H9 (cell line): ENCODE measurements at regions not wholly inside any gene's neighbourhood (a gene's known extent, or its start where the extent isn't known, plus 50 kb on each side); places are given as distances from the start of the nearest gene placed in this dataset.
"Not testable (repeated sequence)": the region's sequence is repeated elsewhere in the genome, so short reads cannot be mapped to it uniquely, and the experiment has no call there.

Experiments
- DNase-seq: peaks from one replicate; pipeline ENCODE4 v3.0.0-alpha.2; 2017
- H2AFZ ChIP-seq: one replicate; pipeline ENCODE4 v1.6.1; 2013; ENCODE audit warnings: mild to moderate bottlenecking, low read length, control low read depth, moderate library complexity
- H2AK5ac ChIP-seq: 2 replicates; pipeline ENCODE4 v1.6.1; 2013; ENCODE audit warnings: low read length, control low read depth, mixed read lengths; ENCODE audit not compliant: insufficient read length
- H2BK120ac ChIP-seq: one replicate; pipeline ENCODE4 v1.6.1; 2013; ENCODE audit warnings: low read depth, mild to moderate bottlenecking, low read length, control low read depth, inconsistent platforms; ENCODE audit not compliant: poor library complexity, severe bottlenecking
- H2BK12ac ChIP-seq: 2 replicates; pipeline ENCODE4 v1.6.1; 2013; ENCODE audit warnings: low read length, control low read depth, mixed read lengths, low read depth; ENCODE audit not compliant: insufficient read length
- H2BK15ac ChIP-seq: 2 replicates; pipeline ENCODE4 v1.6.1; 2013; ENCODE audit warnings: low read depth, low read length, control low read depth
- H2BK20ac ChIP-seq: one replicate; pipeline ENCODE4 v1.6.1; 2013; ENCODE audit warnings: low read depth, mild to moderate bottlenecking, low read length, control low read depth, inconsistent platforms; ENCODE audit not compliant: poor library complexity, severe bottlenecking
- H2BK5ac ChIP-seq: 2 replicates; pipeline ENCODE4 v1.6.1; 2013; ENCODE audit warnings: low read length, control low read depth, mixed read lengths; ENCODE audit not compliant: insufficient read length
- H3K14ac ChIP-seq: 2 replicates; pipeline ENCODE4 v1.6.1; 2013; ENCODE audit warnings: low read length, control low read depth; ENCODE audit not compliant: insufficient read depth
- H3K18ac ChIP-seq: 2 replicates; pipeline ENCODE4 v1.6.1; 2013; ENCODE audit warnings: low read depth, mild to moderate bottlenecking, mixed read lengths, low read length, control low read depth; ENCODE audit not compliant: insufficient read length
- H3K23ac ChIP-seq: 2 replicates; pipeline ENCODE4 v1.6.1; 2013; ENCODE audit warnings: low read length, control low read depth, mixed read lengths, low read depth; ENCODE audit not compliant: insufficient read length
- H3K23me2 ChIP-seq: 2 replicates; pipeline ENCODE4 v1.6.1; 2013; ENCODE audit warnings: low read depth, mild to moderate bottlenecking, mixed read lengths, low read length, control low read depth; ENCODE audit not compliant: insufficient read length, poor library complexity, severe bottlenecking
- H3K27ac ChIP-seq: 2 replicates; pipeline ENCODE4 v1.5.1; 2013; ENCODE audit warnings: low read length, control low read depth, mixed read lengths, low read depth; ENCODE audit not compliant: insufficient read length
- H3K27me3 ChIP-seq: 2 replicates; pipeline ENCODE4 v1.6.1; 2013; ENCODE audit warnings: low read length, control low read depth, inconsistent platforms; ENCODE audit not compliant: insufficient read depth
- H3K4ac ChIP-seq: 2 replicates; pipeline ENCODE4 v1.6.1; 2013; ENCODE audit warnings: low read depth, mild to moderate bottlenecking, control low read depth, inconsistent platforms, low read length, moderate library complexity
- H3K4me1 ChIP-seq: 2 replicates; pipeline ENCODE4 v1.6.1; 2013; ENCODE audit warnings: low read length, control low read depth, inconsistent platforms; ENCODE audit not compliant: insufficient read depth
- H3K4me2 ChIP-seq: 2 replicates; pipeline ENCODE4 v1.6.1; 2013; ENCODE audit warnings: low read length, control low read depth, mixed read lengths; ENCODE audit not compliant: insufficient read length, insufficient read depth
- H3K56ac ChIP-seq: 2 replicates; pipeline ENCODE4 v1.6.1; 2013; ENCODE audit warnings: low read depth, mild to moderate bottlenecking, mixed read lengths, low read length, control low read depth; ENCODE audit not compliant: insufficient read length
- H3K79me1 ChIP-seq: 2 replicates; pipeline ENCODE4 v1.6.1; 2013; ENCODE audit warnings: low read depth, mild to moderate bottlenecking, moderate library complexity, low read length, control low read depth, inconsistent platforms; ENCODE audit not compliant: insufficient read depth, poor library complexity, severe bottlenecking
- H3K79me2 ChIP-seq: 2 replicates; pipeline ENCODE4 v1.6.1; 2013; ENCODE audit warnings: low read length, control low read depth, inconsistent platforms; ENCODE audit not compliant: insufficient read depth
- H3K9ac ChIP-seq: 2 replicates; pipeline ENCODE4 v1.6.1; 2013; ENCODE audit warnings: low read length, control low read depth, mixed read lengths; ENCODE audit not compliant: insufficient read length; ENCODE audit errors: extremely low read depth
- H3K9me3 ChIP-seq: one replicate; pipeline ENCODE4 v1.6.1; 2013; ENCODE audit warnings: low read depth, low read length, inconsistent platforms; ENCODE audit not compliant: control insufficient read depth
- H3T11ph ChIP-seq: one replicate; pipeline ENCODE4 v1.6.1; 2013; ENCODE audit warnings: mild to moderate bottlenecking, low read length, control low read depth, inconsistent platforms
- H4K20me1 ChIP-seq: one replicate; pipeline ENCODE4 v1.6.1; 2013; ENCODE audit not compliant: control insufficient read depth, insufficient read length, insufficient read depth
- H4K5ac ChIP-seq: 2 replicates; pipeline ENCODE4 v1.6.1; 2013; ENCODE audit warnings: low read depth, mild to moderate bottlenecking, mixed read lengths, low read length, control low read depth; ENCODE audit not compliant: insufficient read length
- H4K8ac ChIP-seq: replicated peaks from 2 replicates; pipeline ENCODE4 v1.6.1; 2013; ENCODE audit warnings: low read length, control low read depth, mixed read lengths, low read depth; ENCODE audit not compliant: insufficient read length
- H4K91ac ChIP-seq: 2 replicates; pipeline ENCODE4 v1.6.1; 2013; ENCODE audit warnings: low read depth, mild to moderate bottlenecking, moderate library complexity, mixed read lengths, low read length, control low read depth; ENCODE audit not compliant: insufficient read length
- H3K27ac Mint-ChIP-seq, 3 experiments: 2 replicates in 2 of 3; 3 replicates in 1 of 3; pipeline ENCODE4 v1.8.0; 2020 to 2021; ENCODE audit warnings: mixed read lengths in 3 of 3, mild to moderate bottlenecking in 1 of 3, moderate library complexity in 1 of 3
- H3K27me3 Mint-ChIP-seq: 2 replicates; pipeline ENCODE4 v1.8.0; 2021; ENCODE audit warnings: low read depth, mild to moderate bottlenecking, moderate library complexity, mixed read lengths
- H3K36me3 Mint-ChIP-seq, 3 experiments: 2 replicates in 2 of 3; 3 replicates in 1 of 3; pipeline ENCODE4 v1.8.0; 2020 to 2021; ENCODE audit warnings: low read depth in 3 of 3, mixed read lengths in 3 of 3; ENCODE audit not compliant: insufficient read depth in 1 of 3
- H3K4me1 Mint-ChIP-seq, 2 experiments: 2 replicates each; pipeline ENCODE4 v1.8.0; 2020; ENCODE audit warnings: mixed read lengths in 2 of 2
- H3K4me3 Mint-ChIP-seq, 2 experiments: 2 replicates in 1 of 2; 3 replicates in 1 of 2; pipeline ENCODE4 v1.8.0; 2020 to 2021; ENCODE audit warnings: mild to moderate bottlenecking in 2 of 2, mixed read lengths in 2 of 2, moderate library complexity in 1 of 2
- H3K9me3 Mint-ChIP-seq, 2 experiments: 2 replicates in 1 of 2; 3 replicates in 1 of 2; pipeline ENCODE4 v1.8.0; 2020; ENCODE audit warnings: mild to moderate bottlenecking in 2 of 2, mixed read lengths in 2 of 2, moderate library complexity in 1 of 2
- WGBS: extraction: QIAGEN DNeasy Blood & Tissue Kit; methylation state at CpG from one replicate; pipeline ENCODE4 v1.1.7; 2013; ENCODE audit warnings: missing lambda C conversion rate, low lambda C conversion rate, mixed read lengths; ENCODE audit not compliant: insufficient read length; ENCODE audit errors: extremely low coverage; 5-methylcytosine and 5-hydroxymethylcytosine counted together
- TF ChIP-seq, protein P1 (sequence below): fragments of 200-600 bp; sonication (generic); conservative IDR thresholded peaks from 3 replicates; pipeline ENCODE4 v1.8.0; 2021; ENCODE audit warnings: antibody characterized with exemption, mild to moderate bottlenecking

DNA sequence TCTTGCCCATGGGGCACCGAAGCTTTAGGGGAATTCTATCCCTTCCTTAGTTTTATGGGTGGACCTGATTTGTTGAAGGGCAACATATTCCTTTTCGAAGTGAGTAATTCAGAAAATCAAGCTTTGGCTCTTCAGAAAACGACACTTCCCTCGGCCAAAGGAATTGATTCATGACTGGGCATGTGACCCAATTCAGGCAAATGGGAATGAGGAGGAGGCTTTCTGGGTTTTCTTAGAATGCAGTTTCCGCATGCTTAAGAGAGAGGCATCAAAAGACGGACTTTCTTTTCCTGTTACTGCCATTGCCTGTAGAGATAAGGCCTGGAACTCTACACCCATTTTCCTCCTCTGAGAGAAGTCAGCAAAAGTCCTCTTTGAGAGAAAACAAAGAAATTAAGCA, 179.5 kb downstream of the RFPL4B start:
- WGBS = no CpG with 5 or more reads among the region's 6 CpGs
- TF ChIP-seq, protein P1, sequence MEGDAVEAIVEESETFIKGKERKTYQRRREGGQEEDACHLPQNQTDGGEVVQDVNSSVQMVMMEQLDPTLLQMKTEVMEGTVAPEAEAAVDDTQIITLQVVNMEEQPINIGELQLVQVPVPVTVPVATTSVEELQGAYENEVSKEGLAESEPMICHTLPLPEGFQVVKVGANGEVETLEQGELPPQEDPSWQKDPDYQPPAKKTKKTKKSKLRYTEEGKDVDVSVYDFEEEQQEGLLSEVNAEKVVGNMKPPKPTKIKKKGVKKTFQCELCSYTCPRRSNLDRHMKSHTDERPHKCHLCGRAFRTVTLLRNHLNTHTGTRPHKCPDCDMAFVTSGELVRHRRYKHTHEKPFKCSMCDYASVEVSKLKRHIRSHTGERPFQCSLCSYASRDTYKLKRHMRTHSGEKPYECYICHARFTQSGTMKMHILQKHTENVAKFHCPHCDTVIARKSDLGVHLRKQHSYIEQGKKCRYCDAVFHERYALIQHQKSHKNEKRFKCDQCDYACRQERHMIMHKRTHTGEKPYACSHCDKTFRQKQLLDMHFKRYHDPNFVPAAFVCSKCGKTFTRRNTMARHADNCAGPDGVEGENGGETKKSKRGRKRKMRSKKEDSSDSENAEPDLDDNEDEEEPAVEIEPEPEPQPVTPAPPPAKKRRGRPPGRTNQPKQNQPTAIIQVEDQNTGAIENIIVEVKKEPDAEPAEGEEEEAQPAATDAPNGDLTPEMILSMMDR = no peak
- peaks cover 8 to 15% of the 10 kb centered on the region in 2 experiments for H3K9me3 Mint-ChIP-seq

GRCh38 chr6:112528306-112528705, 181.2 kb downstream of the RFPL4B start:
- not testable (repeated sequence) for H3K9me3 ChIP-seq, H3K79me2 ChIP-seq

More for the DNA sequence above, 179.5 kb downstream of the RFPL4B start:
- peak overlapping the region in 2 of 3 experiments; percentile 17 to 71; a peak in 3 of 7 replicates for H3K27ac Mint-ChIP-seq
- Histone ChIP-seq H3K14ac (no peak overlapping the region), H2AFZ (no peak overlapping the region), H3K18ac (no peak overlapping the region), H4K20me1 (no peaks in the 10 kb centered on the region), H3K23ac (no peak overlapping the region), H3K4me1 (peaks cover 3% of the 10 kb centered on the region), H3K9me3 (peaks cover 5% of the 10 kb centered on the region), H2AK5ac (no peak overlapping the region), H3K56ac (no peak overlapping the region), H3K27ac (no peak overlapping the region), H2BK20ac (no peak overlapping the region), H2BK12ac (no peak overlapping the region), H4K8ac (no peak overlapping the region), H3K23me2 (no peaks in the 10 kb centered on the region), H2BK15ac (no peak overlapping the region), H2BK5ac (no peak overlapping the region), H3K27me3 (no peaks in the 10 kb centered on the region), H3K4ac (no peak overlapping the region), H4K91ac (no peak overlapping the region), H2BK120ac (no peak overlapping the region), H3K79me1 (no peaks in the 10 kb centered on the region), H3T11ph (no peak overlapping the region), H4K5ac (no peak overlapping the region), H3K79me2 (peaks cover 1% of the 10 kb centered on the region; the same call in 1 of the 2 replicates), H3K4me2 (no peak overlapping the region), H3K9ac (no peak overlapping the region)
- H3K4me1 Mint-ChIP-seq = peaks cover 40 to 49% of the 10 kb centered on the region in 2 experiments
- peaks cover 5 to 25% (median 6%) of the 10 kb centered on the region in 3 experiments for H3K36me3 Mint-ChIP-seq
- H3K4me3 Mint-ChIP-seq = no peak overlapping the region
- H3K27me3 Mint-ChIP-seq = no peaks in the 10 kb centered on the region; the same call in 1 of the 2 replicates
- DNase-seq = no peak

More at GRCh38 chr6:112528306-112528705, 181.2 kb downstream of the RFPL4B start:
- not testable (repeated sequence) for H4K8ac ChIP-seq, H3T11ph ChIP-seq, H3K23me2 ChIP-seq, H2BK15ac ChIP-seq, H3K23ac ChIP-seq, DNase-seq, H4K20me1 ChIP-seq, H3K9ac ChIP-seq, H3K4me2 ChIP-seq, H3K4me1 ChIP-seq, H3K56ac ChIP-seq, H3K27ac ChIP-seq, H3K27ac Mint-ChIP-seq, H3K18ac ChIP-seq, H3K79me1 ChIP-seq, H2BK120ac ChIP-seq, H3K4me3 Mint-ChIP-seq, H2BK5ac ChIP-seq, H2BK20ac ChIP-seq, H2AFZ ChIP-seq, H4K5ac ChIP-seq, H3K27me3 Mint-ChIP-seq, H4K91ac ChIP-seq, H3K4ac ChIP-seq, H3K14ac ChIP-seq, H2AK5ac ChIP-seq, H3K27me3 ChIP-seq, H2BK12ac ChIP-seq
- H3K9me3 Mint-ChIP-seq = peaks cover 8 to 15% of the 10 kb centered on the region in 2 experiments
- WGBS = no CpG with 5 or more reads among the region's 29 CpGs
- H3K36me3 Mint-ChIP-seq = peaks cover 5 to 14% (median 6%) of the 10 kb centered on the region in 3 experiments
- peaks cover 26 to 32% of the 10 kb centered on the region in 2 experiments for H3K4me1 Mint-ChIP-seq
